Gastrocnemius medialis (tissue), 4 donors: ENCODE measurements at regions not wholly inside any gene's neighbourhood (a gene's known extent, or its start where the extent isn't known, plus 50 kb on each side); places are given as distances from the start of the nearest gene placed in this dataset.

Source experiments
- ATAC-seq, 2 donors: fragments of 150-250 bp; one replicate each; pipeline ENCODE4 v1.9.1; 2016
- DNase-seq, 2 donors: peaks; one replicate each; pipeline ENCODE4 v3.0.0-alpha.2; 2019
- H3K27ac ChIP-seq, 4 donors: fragments of 200-600 bp; sonication (generic); 1 replicate in 1 of 4; 2 replicates in 3 of 4; pipeline ENCODE4 v1.5.1; 2016 to 2018; ENCODE audit warnings: mild to moderate bottlenecking in 2 of 4, moderate library complexity in 1 of 4
- H3K27me3 ChIP-seq, 3 donors: fragments of 200-600 bp; sonication (generic) in 2 of 3; 1 replicate in 1 of 3; 2 replicates in 2 of 3; pipeline versions ENCODE4 v1.5.1 to v1.6.0; 2016 to 2019; ENCODE audit warnings: mild to moderate bottlenecking in 1 of 3, moderate library complexity in 1 of 3
- H3K36me3 ChIP-seq, 2 donors: fragments of 200-600 bp; sonication (generic) in 1 of 2; one replicate each; pipeline ENCODE4 v1.5.1; 2017 to 2018
- H3K4me1 ChIP-seq, 2 donors: fragments of 200-600 bp; sonication (generic) in 1 of 2; one replicate each; pipeline ENCODE4 v1.5.1; 2016 to 2017; ENCODE audit warnings: mild to moderate bottlenecking in 2 of 2
- H3K4me3 ChIP-seq, 4 donors: fragments of 200-600 bp; sonication (generic) in 3 of 4; 1 replicate in 1 of 4; 2 replicates in 3 of 4; pipeline ENCODE4 v1.5.1; 2016 to 2019; ENCODE audit warnings: mild to moderate bottlenecking in 2 of 4
- H3K9me3 ChIP-seq, 3 donors: fragments of 200-600 bp; sonication (generic) in 2 of 3; 1 replicate in 1 of 3; 2 replicates in 2 of 3; pipeline ENCODE4 v1.5.1; 2016 to 2019
- POLR2A ChIP-seq, 2 donors: fragments of 450-650 bp; IDR thresholded peaks; one replicate each; pipeline ENCODE4 v1.6.1; 2017; ENCODE audit warnings: antibody characterized with exemption in 2 of 2, mild to moderate bottlenecking in 2 of 2, moderate library complexity in 2 of 2
- in situ Hi-C, 4 donors: fragments of 200-750 bp; cut with MboI; loops; one replicate each; pipeline versions ENCODE4 v1.15.0 to v1.8.0; 2017; ENCODE audit warnings: low sequenced_read_pairs in 4 of 4
- intact Hi-C: fragments of 100-400 bp; cut with DNase I; formaldehyde crosslinking; loops from one replicate; pipeline ENCODE4 v1.15.1; 2023; ENCODE audit warnings: low total_unique reads
- TF ChIP-seq, protein P1 (sequence below), 5 experiments: fragments of 450-650 bp in 3 of 5; fragments of 200-600 bp in 2 of 5; sonication (generic) in 2 of 5; IDR thresholded peaks in 4 of 5; conservative IDR thresholded peaks in 1 of 5; 1 replicate in 4 of 5; 2 replicates in 1 of 5; pipeline ENCODE4 v1.5.1; 2016 to 2019; ENCODE audit warnings: antibody characterized with exemption in 5 of 5, mild to moderate bottlenecking in 3 of 5, moderate library complexity in 3 of 5

DNA sequence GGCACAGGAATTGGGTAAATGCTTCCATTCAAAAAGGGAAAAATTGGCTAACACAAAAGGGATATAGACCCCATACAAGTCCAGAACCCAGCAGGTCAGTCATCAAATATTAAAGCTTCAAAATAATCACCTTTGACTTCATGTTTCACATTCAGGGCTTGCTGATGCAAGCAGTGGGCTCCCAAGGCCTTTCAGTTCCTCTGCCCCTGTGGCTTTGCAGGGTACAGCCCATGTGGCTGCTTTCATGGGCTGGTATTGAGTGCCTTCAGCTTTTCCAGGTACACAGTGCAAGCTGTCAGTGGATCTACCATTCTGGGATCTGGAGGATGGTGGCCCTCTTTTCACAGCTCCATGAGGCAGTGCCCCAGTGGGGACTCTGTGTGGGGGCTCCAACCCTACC lies 253.0 kb downstream of the TECRL start:
- in situ Hi-C loops (loop anchor here (5.0 to 10.0 kb wide), 2 partner anchors 379 to 381 kb away; no protein-coding TSS in a partner anchor), intact Hi-C loops (no loop called here)
- Histone ChIP-seq H3K4me3 (no peak overlapping the region), H3K27me3 (no peaks in the 10 kb centered on the region), H3K4me1 (peaks cover 0 to 3% of the 10 kb centered on the region in 2 donors), H3K9me3 (no peaks in the 10 kb centered on the region), H3K36me3 (no peaks in the 10 kb centered on the region), H3K27ac (no peak overlapping the region)
- ATAC-seq (no peak), DNase-seq (no peak)
- TF ChIP-seq, protein P1, sequence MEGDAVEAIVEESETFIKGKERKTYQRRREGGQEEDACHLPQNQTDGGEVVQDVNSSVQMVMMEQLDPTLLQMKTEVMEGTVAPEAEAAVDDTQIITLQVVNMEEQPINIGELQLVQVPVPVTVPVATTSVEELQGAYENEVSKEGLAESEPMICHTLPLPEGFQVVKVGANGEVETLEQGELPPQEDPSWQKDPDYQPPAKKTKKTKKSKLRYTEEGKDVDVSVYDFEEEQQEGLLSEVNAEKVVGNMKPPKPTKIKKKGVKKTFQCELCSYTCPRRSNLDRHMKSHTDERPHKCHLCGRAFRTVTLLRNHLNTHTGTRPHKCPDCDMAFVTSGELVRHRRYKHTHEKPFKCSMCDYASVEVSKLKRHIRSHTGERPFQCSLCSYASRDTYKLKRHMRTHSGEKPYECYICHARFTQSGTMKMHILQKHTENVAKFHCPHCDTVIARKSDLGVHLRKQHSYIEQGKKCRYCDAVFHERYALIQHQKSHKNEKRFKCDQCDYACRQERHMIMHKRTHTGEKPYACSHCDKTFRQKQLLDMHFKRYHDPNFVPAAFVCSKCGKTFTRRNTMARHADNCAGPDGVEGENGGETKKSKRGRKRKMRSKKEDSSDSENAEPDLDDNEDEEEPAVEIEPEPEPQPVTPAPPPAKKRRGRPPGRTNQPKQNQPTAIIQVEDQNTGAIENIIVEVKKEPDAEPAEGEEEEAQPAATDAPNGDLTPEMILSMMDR (IDR thresholded peaks at IDR 0.05 in 4 of 5, conservative IDR thresholded peaks at IDR 0.05 in 1 of 5), result no peak
- TF ChIP-seq POLR2A (IDR thresholded peaks at IDR 0.05), result no peak

- Histone ChIP-seq H3K36me3 (no peaks in the 10 kb centered on the region), H3K27me3 (no peaks in the 10 kb centered on the region), H3K4me1 (no peaks in the 10 kb centered on the region), H3K9me3 (no peaks in the 10 kb centered on the region), H3K4me3 (no peak overlapping the region), H3K27ac (no peak overlapping the region)
- ATAC-seq, result no peak
- no peak for DNase-seq
- in situ Hi-C loops (no loop called here), intact Hi-C loops (no loop called here)
- TF ChIP-seq POLR2A (IDR thresholded peaks at IDR 0.05), result no peak
- TF ChIP-seq, protein P1 (IDR thresholded peaks at IDR 0.05 in 4 of 5, conservative IDR thresholded peaks at IDR 0.05 in 1 of 5), result no peak
These were observed 263.2 kb downstream of the TECRL start for GRCh38 chr4:64146030-64146429.

DNA sequence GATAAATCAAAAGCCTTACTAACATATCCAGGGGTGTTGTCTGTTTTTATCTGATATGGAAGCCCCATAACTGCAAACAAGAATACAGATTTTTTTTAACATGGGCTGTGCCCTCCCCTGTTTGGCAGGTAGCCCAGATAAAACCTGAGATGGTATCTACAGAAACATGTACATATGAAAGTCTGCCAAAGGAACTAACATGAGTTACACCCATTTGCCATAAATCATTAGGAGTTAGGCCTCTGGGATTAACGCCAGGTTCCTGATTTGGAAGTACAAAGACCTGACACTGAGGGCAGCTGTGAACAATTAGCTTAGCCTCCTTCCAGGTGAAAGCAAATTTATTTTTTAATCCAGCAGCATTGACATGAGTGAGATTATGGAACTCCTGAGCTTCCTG lies 264.3 kb downstream of the TECRL start:
- Histone ChIP-seq H3K27ac (no peak overlapping the region), H3K27me3 (no peaks in the 10 kb centered on the region), H3K4me1 (no peaks in the 10 kb centered on the region), H3K9me3 (no peaks in the 10 kb centered on the region), H3K36me3 (no peaks in the 10 kb centered on the region), H3K4me3 (no peak overlapping the region)
- in situ Hi-C loops (no loop called here), intact Hi-C loops (no loop called here)
- ATAC-seq, result no peak
- no peak for DNase-seq
- TF ChIP-seq, protein P1 (IDR thresholded peaks at IDR 0.05 in 4 of 5, conservative IDR thresholded peaks at IDR 0.05 in 1 of 5), result no peak
- no peak for TF ChIP-seq POLR2A (IDR thresholded peaks at IDR 0.05)

DNA sequence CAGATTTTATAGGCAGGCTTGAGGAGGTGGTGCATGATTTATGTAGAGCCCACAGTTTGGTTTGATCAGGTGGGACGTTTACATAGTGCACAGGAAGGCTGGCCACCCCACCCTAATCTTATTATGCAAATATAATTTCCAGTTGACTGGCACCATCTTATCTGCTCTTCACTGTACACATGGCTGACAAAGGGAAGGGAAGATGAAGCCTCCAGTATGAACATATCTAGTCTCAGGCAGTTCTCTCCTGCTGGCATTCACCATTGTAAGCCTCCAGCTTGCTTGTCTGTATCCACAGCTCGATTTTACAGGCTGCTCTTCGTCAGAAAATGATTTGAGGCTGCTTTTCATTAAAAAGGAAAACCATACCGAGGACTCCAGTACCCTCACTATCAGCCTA lies 278.3 kb downstream of the TECRL start:
- Histone ChIP-seq H3K27ac (no peak overlapping the region), H3K36me3 (no peaks in the 10 kb centered on the region), H3K9me3 (no peaks in the 10 kb centered on the region), H3K4me1 (no peaks in the 10 kb centered on the region), H3K27me3 (no peaks in the 10 kb centered on the region), H3K4me3 (no peak overlapping the region)
- in situ Hi-C loops (no loop called here), intact Hi-C loops (no loop called here)
- no peak for ATAC-seq
- DNase-seq, result no peak
- TF ChIP-seq, protein P1 (IDR thresholded peaks at IDR 0.05 in 4 of 5, conservative IDR thresholded peaks at IDR 0.05 in 1 of 5), result no peak
- no peak for TF ChIP-seq POLR2A (IDR thresholded peaks at IDR 0.05)

GRCh38 chr4:64125354-64125753 lies 283.9 kb downstream of the TECRL start:
- in situ Hi-C loops, result no loop called here
- H3K27me3 ChIP-seq, result no peaks in the 10 kb centered on the region
- no peak for TF ChIP-seq POLR2A (IDR thresholded peaks at IDR 0.05)
- TF ChIP-seq, protein P1 (IDR thresholded peaks at IDR 0.05 in 4 of 5, conservative IDR thresholded peaks at IDR 0.05 in 1 of 5), result no peak
- H3K27ac ChIP-seq, result no peak overlapping the region
- H3K9me3 ChIP-seq, result no peaks in the 10 kb centered on the region
- no peak overlapping the region for H3K4me3 ChIP-seq
- H3K36me3 ChIP-seq, result no peaks in the 10 kb centered on the region
- no peak for ATAC-seq
- intact Hi-C loops, result no loop called here
- no peak for DNase-seq
- no peaks in the 10 kb centered on the region for H3K4me1 ChIP-seq
